GM12872 (cell line): ENCODE measurements at regions not wholly inside any gene's neighbourhood (a gene's known extent, or its start where the extent isn't known, plus 50 kb on each side); places are given as distances from the start of the nearest gene placed in this dataset.

Experiments used
- CTCF ChIP-seq: IDR thresholded peaks from 3 replicates; pipeline ENCODE4 v1.5.1; 2011; ENCODE audit warnings: low read depth, mild to moderate bottlenecking, low read length, moderate library complexity; ENCODE audit not compliant: insufficient read depth

- TF ChIP-seq CTCF: no peak
These were observed 93.3 kb upstream of the PFKP start for GRCh38 chr10:2974083-2974482.

- TF ChIP-seq CTCF: no peak
These were observed 94.5 kb upstream of the PFKP start for GRCh38 chr10:2972810-2973209.

- no peak for TF ChIP-seq CTCF
These were observed 95.1 kb upstream of the PFKP start for GRCh38 chr10:2972216-2972615.

- TF ChIP-seq CTCF: no peak
These were observed 97.0 kb upstream of the PFKP start for GRCh38 chr10:2970190-2970823.

GRCh38 chr10:2968401-2969058 is 98.8 kb upstream of the PFKP start:
- TF ChIP-seq CTCF: no peak

- TF ChIP-seq CTCF: no peak
These were observed 101.2 kb upstream of the PFKP start for GRCh38 chr10:2966134-2966533.

GRCh38 chr10:2964632-2965296 is 102.6 kb upstream of the PFKP start:
- no peak for TF ChIP-seq CTCF
